ENCODE measurements at regions not wholly inside any gene's neighbourhood (a gene's known extent, or its start where the extent isn't known, plus 50 kb on each side); places are given as distances from the start of the nearest gene placed in this dataset.

GRCh38 chr16:52624891-52625290 is 77.9 kb upstream of the TOX3 start:
- Histone ChIP-seq H2AFZ (ENCODE audit: low read length) (no peak overlapping the region), H3K79me2 (ENCODE audit: insufficient read depth, low read length) (no peaks in the 10 kb centered on the region), H4K20me1 (ENCODE audit: insufficient read depth, low read length) (no peaks in the 10 kb centered on the region), H3K4me1 (ENCODE audit: insufficient read depth, low read length, severe bottlenecking) (no peaks in the 10 kb centered on the region), H3K9me3 (ENCODE audit: low read length) (no peaks in the 10 kb centered on the region), H3F3A (ENCODE audit: insufficient read depth, low read length) (no peaks in the 10 kb centered on the region), H3K9me2 (ENCODE audit: low read depth, low read length) (no peaks in the 10 kb centered on the region), H3K27me3 (ENCODE audit: insufficient read depth, low read length) (no peaks in the 10 kb centered on the region), H3K27ac (ENCODE audit: low read depth, low read length, poor library complexity, severe bottlenecking) (no peak overlapping the region), H3K4me2 (ENCODE audit: low read length) (no peak overlapping the region), H3K9ac (ENCODE audit: low read length) (no peak overlapping the region), H3K36me3 (ENCODE audit: insufficient read depth, low read length) (no peaks in the 10 kb centered on the region), H3K4me3 (ENCODE audit: low read depth, low read length, poor library complexity, severe bottlenecking) (no peak overlapping the region)
- TF ChIP-seq, protein P1, sequence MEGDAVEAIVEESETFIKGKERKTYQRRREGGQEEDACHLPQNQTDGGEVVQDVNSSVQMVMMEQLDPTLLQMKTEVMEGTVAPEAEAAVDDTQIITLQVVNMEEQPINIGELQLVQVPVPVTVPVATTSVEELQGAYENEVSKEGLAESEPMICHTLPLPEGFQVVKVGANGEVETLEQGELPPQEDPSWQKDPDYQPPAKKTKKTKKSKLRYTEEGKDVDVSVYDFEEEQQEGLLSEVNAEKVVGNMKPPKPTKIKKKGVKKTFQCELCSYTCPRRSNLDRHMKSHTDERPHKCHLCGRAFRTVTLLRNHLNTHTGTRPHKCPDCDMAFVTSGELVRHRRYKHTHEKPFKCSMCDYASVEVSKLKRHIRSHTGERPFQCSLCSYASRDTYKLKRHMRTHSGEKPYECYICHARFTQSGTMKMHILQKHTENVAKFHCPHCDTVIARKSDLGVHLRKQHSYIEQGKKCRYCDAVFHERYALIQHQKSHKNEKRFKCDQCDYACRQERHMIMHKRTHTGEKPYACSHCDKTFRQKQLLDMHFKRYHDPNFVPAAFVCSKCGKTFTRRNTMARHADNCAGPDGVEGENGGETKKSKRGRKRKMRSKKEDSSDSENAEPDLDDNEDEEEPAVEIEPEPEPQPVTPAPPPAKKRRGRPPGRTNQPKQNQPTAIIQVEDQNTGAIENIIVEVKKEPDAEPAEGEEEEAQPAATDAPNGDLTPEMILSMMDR (IDR thresholded peaks at IDR 0.05; ENCODE audit: low read length), result no peak
- TF ChIP-seq EZH2 (IDR thresholded peaks at IDR 0.05; ENCODE audit: borderline replicate concordance, low read length), result no peak

GRCh38 chr16:52621651-52622050 is 74.7 kb upstream of the TOX3 start:
- Histone ChIP-seq H3K9ac (ENCODE audit: low read length) (no peak overlapping the region), H3K9me2 (ENCODE audit: low read depth, low read length) (no peaks in the 10 kb centered on the region), H3K4me1 (ENCODE audit: insufficient read depth, low read length, severe bottlenecking) (no peaks in the 10 kb centered on the region), H3F3A (ENCODE audit: insufficient read depth, low read length) (no peaks in the 10 kb centered on the region), H2AFZ (ENCODE audit: low read length) (no peak overlapping the region), H3K36me3 (ENCODE audit: insufficient read depth, low read length) (no peaks in the 10 kb centered on the region), H3K4me2 (ENCODE audit: low read length) (no peak overlapping the region), H3K27ac (ENCODE audit: low read depth, low read length, poor library complexity, severe bottlenecking) (no peak overlapping the region), H3K79me2 (ENCODE audit: insufficient read depth, low read length) (no peaks in the 10 kb centered on the region), H3K27me3 (ENCODE audit: insufficient read depth, low read length) (no peaks in the 10 kb centered on the region), H3K4me3 (ENCODE audit: low read depth, low read length, poor library complexity, severe bottlenecking) (no peak overlapping the region), H4K20me1 (ENCODE audit: insufficient read depth, low read length) (no peaks in the 10 kb centered on the region), H3K9me3 (ENCODE audit: low read length) (no peaks in the 10 kb centered on the region)
- TF ChIP-seq EZH2 (IDR thresholded peaks at IDR 0.05; ENCODE audit: borderline replicate concordance, low read length), result no peak
- TF ChIP-seq, protein P1 (IDR thresholded peaks at IDR 0.05; ENCODE audit: low read length), result no peak

GRCh38 chr16:52618753-52619497 is 72.0 kb upstream of the TOX3 start:
- TF ChIP-seq, protein P1 (IDR thresholded peaks at IDR 0.05; ENCODE audit: low read length), result no peak
- no peak for TF ChIP-seq EZH2 (IDR thresholded peaks at IDR 0.05; ENCODE audit: borderline replicate concordance, low read length)
- Histone ChIP-seq H3K36me3 (ENCODE audit: insufficient read depth, low read length) (no peaks in the 10 kb centered on the region), H3F3A (ENCODE audit: insufficient read depth, low read length) (no peaks in the 10 kb centered on the region), H4K20me1 (ENCODE audit: insufficient read depth, low read length) (no peaks in the 10 kb centered on the region), H3K4me2 (ENCODE audit: low read length) (no peak overlapping the region), H3K27me3 (ENCODE audit: insufficient read depth, low read length) (no peaks in the 10 kb centered on the region), H3K4me1 (ENCODE audit: insufficient read depth, low read length, severe bottlenecking) (no peaks in the 10 kb centered on the region), H2AFZ (ENCODE audit: low read length) (no peak overlapping the region), H3K9me3 (ENCODE audit: low read length) (no peaks in the 10 kb centered on the region), H3K9ac (ENCODE audit: low read length) (no peak overlapping the region), H3K79me2 (ENCODE audit: insufficient read depth, low read length) (no peaks in the 10 kb centered on the region), H3K9me2 (ENCODE audit: low read depth, low read length) (no peaks in the 10 kb centered on the region), H3K4me3 (ENCODE audit: low read depth, low read length, poor library complexity, severe bottlenecking) (no peak overlapping the region), H3K27ac (ENCODE audit: low read depth, low read length, poor library complexity, severe bottlenecking) (no peak overlapping the region)

Data from OCI-LY1 (cell line).